ENCODE measurements at regions not wholly inside any gene's neighbourhood (a gene's known extent, or its start where the extent isn't known, plus 50 kb on each side); places are given as distances from the start of the nearest gene placed in this dataset.

DNA sequence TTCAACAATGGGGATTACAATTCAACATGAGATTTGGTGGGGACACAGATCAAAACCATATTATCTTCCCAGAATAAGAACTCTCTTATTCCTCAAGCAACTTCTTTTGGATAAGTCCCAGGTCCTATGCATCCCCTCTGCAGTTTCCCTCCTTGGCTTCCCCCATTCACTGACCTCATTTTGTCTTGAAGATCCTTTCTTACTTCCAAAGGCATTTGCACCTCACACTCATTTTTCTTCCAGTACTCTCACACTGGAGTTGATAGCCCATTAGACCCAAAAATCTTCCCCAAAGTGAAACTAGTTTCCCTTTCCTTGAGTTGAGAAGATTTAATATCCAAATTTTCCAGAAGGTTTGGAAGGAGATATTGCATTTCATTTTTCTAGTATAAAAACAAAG, 178.0 kb upstream of the DAPK1 start:
- TF ChIP-seq CTCF (optimal IDR thresholded peaks at IDR 0.05 in 1 of 3, IDR thresholded peaks at IDR 0.05 in 1 of 3, conservative IDR thresholded peaks at IDR 0.05 in 1 of 3; ENCODE audit: extremely low read depth in 1 of 3, insufficient read depth in 2 of 3, low read length in 3 of 3) = no peak
- TF ChIP-seq EZH2 (IDR thresholded peaks at IDR 0.05; ENCODE audit: low read length) = no peak
